HG02970 (cell line): ENCODE measurements at regions not wholly inside any gene's neighbourhood (a gene's known extent, or its start where the extent isn't known, plus 50 kb on each side); places are given as distances from the start of the nearest gene placed in this dataset.

Source experiments
- ATAC-seq: cut with Tn5 transposase; IDR thresholded peaks from one replicate; pipeline ENCODE4 v1.9.1; 2021; ENCODE audit warnings: mild to moderate bottlenecking, moderate library complexity, moderate number of reproducible peaks; ENCODE audit not compliant: unreplicated experiment, low FRiP score

- ATAC-seq: no peak
Measured at GRCh38 chr18:67926929-67927864, 410.7 kb upstream of the DSEL start.

- ATAC-seq: no peak
Measured at GRCh38 chr18:67924656-67925055, 408.1 kb upstream of the DSEL start.

- no peak for ATAC-seq
Measured at GRCh38 chr18:67919316-67919715, 402.8 kb upstream of the DSEL start.

GRCh38 chr18:67916097-67916496 is 399.6 kb upstream of the DSEL start:
- ATAC-seq: no peak

- no peak for ATAC-seq
Measured at GRCh38 chr18:67913040-67913439, 396.5 kb upstream of the DSEL start.

- no peak for ATAC-seq
Measured at GRCh38 chr18:67901573-67901972, 385.1 kb upstream of the DSEL start.

GRCh38 chr18:67896451-67896850 is 379.9 kb upstream of the DSEL start:
- no peak for ATAC-seq

- no peak for ATAC-seq
Measured at GRCh38 chr18:67893916-67894315, 377.4 kb upstream of the DSEL start.

- ATAC-seq: no peak
Measured at GRCh38 chr18:67876871-67877270, 360.4 kb upstream of the DSEL start.

GRCh38 chr18:67875944-67876343 is 359.4 kb upstream of the DSEL start:
- no peak for ATAC-seq

GRCh38 chr18:67875060-67875459 is 358.5 kb upstream of the DSEL start:
- ATAC-seq: no peak

GRCh38 chr18:67865400-67865799 is 348.9 kb upstream of the DSEL start:
- no peak for ATAC-seq

- ATAC-seq: no peak
Measured at GRCh38 chr18:67864677-67865340, 348.3 kb upstream of the DSEL start.

- ATAC-seq: no peak
Measured at GRCh38 chr18:67862069-67862468, 345.5 kb upstream of the DSEL start.

- no peak for ATAC-seq
Measured at GRCh38 chr18:67854340-67854739, 337.8 kb upstream of the DSEL start.

- ATAC-seq: no peak
Measured at GRCh38 chr18:67846422-67847098, 330.0 kb upstream of the DSEL start.

GRCh38 chr18:67845035-67845434 is 328.5 kb upstream of the DSEL start:
- no peak for ATAC-seq

GRCh38 chr18:67840379-67840778 is 323.9 kb upstream of the DSEL start:
- ATAC-seq: no peak

GRCh38 chr18:67818432-67818831 is 301.9 kb upstream of the DSEL start:
- ATAC-seq: no peak

- no peak for ATAC-seq
Measured at GRCh38 chr18:67815280-67815679, 298.8 kb upstream of the DSEL start.

GRCh38 chr18:67813380-67814028 is 297.0 kb upstream of the DSEL start:
- no peak for ATAC-seq
